ENCODE measurements at regions not wholly inside any gene's neighbourhood (a gene's known extent, or its start where the extent isn't known, plus 50 kb on each side); places are given as distances from the start of the nearest gene placed in this dataset.

DNA sequence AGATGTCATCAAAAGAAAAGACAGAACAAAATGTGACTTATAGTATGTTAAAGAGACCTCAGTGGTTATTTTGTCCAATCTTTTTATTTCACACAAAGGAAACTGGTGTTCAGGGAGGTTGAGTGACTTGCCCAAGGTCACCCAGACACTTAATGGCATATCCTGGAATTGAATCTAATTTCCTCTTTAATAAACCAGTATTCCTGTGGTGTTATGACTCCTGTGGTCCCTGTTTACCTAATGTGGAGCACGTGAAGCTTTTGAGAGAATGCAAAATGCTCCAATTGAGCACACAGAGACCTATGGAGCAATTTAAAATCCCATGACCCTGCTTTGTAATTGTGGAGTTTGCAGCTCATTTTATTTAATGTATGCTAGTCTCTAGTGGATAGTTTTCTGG is 251.9 kb downstream of the REEP3 start:
- H3K4me3 ChIP-seq (ENCODE audit: low read depth, low read length): no peak overlapping the region
- DNase-seq (ENCODE audit: low read depth): no peak
- TF ChIP-seq, protein P1, sequence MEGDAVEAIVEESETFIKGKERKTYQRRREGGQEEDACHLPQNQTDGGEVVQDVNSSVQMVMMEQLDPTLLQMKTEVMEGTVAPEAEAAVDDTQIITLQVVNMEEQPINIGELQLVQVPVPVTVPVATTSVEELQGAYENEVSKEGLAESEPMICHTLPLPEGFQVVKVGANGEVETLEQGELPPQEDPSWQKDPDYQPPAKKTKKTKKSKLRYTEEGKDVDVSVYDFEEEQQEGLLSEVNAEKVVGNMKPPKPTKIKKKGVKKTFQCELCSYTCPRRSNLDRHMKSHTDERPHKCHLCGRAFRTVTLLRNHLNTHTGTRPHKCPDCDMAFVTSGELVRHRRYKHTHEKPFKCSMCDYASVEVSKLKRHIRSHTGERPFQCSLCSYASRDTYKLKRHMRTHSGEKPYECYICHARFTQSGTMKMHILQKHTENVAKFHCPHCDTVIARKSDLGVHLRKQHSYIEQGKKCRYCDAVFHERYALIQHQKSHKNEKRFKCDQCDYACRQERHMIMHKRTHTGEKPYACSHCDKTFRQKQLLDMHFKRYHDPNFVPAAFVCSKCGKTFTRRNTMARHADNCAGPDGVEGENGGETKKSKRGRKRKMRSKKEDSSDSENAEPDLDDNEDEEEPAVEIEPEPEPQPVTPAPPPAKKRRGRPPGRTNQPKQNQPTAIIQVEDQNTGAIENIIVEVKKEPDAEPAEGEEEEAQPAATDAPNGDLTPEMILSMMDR (IDR thresholded peaks at IDR 0.05; ENCODE audit: insufficient read depth, low read depth, low read length, missing control alignments): no peak

DNA sequence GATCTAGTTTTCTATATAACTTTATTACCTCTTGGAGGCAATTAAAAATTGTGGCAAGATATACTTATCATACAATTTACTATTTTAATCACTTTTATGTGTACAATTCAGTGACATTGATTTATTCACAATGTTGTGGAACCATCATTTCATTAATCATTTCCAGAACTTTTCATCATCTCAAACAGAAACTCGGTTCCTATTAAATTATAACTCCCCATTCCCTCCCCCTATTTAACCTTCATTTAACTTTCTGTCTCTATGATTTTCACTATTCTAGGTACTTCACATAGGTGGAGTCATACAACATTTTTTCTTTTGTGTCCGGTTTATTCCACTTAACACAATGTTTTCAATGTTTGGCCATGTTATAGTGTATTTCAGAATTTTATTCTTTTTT is 252.8 kb downstream of the REEP3 start:
- DNase-seq (ENCODE audit: low read depth): no peak
- no peak overlapping the region for H3K4me3 ChIP-seq (ENCODE audit: low read depth, low read length)
- TF ChIP-seq, protein P1 (IDR thresholded peaks at IDR 0.05; ENCODE audit: insufficient read depth, low read depth, low read length, missing control alignments): no peak

DNA sequence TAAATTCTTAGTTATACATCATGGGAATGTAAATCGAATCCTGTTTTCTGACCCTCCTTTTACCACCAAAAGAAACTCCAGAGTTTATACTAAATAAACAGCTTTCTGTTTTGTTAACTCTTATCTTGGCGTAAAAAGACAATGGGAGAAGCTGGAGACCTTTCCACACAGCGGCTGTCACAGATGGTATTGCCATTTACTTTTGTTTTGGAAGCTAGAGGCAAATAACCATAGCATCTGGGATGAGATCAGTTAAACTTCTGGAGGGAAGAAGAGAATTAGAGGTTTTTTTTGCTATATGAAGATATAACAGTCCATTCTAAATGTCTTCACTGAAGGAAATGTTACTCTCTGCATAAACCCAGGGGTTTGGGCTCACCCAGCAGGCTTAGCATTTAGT is 258.9 kb downstream of the REEP3 start:
- TF ChIP-seq, protein P1 (IDR thresholded peaks at IDR 0.05; ENCODE audit: insufficient read depth, low read depth, low read length, missing control alignments): no peak
- no peak for DNase-seq (ENCODE audit: low read depth)
- H3K4me3 ChIP-seq (ENCODE audit: low read depth, low read length): no peak overlapping the region

DNA sequence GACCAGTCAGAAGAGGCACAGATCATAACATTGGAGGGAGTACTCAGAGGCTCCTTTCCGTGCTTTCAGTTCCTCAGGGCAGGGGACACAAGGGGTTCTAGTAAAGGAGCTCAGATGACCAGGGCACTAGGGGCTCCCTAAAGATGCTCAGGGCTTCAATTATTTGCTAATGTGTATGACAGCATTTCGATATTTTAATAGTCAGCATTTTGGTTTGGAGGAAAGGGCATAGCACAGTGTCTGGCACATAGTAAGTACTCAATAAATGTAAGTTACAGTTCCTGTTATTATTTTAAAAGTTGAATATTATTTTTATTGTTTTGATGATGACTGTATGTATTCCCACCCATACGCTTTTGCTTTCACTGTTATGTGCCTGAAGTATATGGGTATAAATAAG is 260.0 kb downstream of the REEP3 start:
- H3K4me3 ChIP-seq (ENCODE audit: low read depth, low read length): no peak overlapping the region
- TF ChIP-seq, protein P1 (IDR thresholded peaks at IDR 0.05; ENCODE audit: insufficient read depth, low read depth, low read length, missing control alignments): no peak
- no peak for DNase-seq (ENCODE audit: low read depth)

DNA sequence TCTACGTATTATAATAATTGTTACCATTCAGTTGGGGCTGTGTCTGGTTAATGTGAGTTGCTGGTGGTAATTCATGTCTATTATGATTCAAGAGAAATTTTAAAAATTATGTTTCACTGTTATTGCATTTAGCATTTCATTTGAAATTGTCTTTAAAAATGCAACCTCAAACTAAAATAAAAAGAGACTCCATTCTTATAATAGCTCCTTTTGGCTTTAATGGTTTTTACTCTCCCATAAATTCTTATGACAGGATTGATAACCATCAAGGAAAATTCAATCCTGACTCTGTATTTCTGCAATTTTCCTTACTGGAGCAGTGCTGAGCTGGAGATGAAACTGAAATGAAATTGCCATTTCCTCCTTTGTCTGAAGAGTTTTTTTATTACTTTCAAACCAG is 262.7 kb downstream of the REEP3 start:
- TF ChIP-seq, protein P1 (IDR thresholded peaks at IDR 0.05; ENCODE audit: insufficient read depth, low read depth, low read length, missing control alignments): no peak
- H3K4me3 ChIP-seq (ENCODE audit: low read depth, low read length): no peak overlapping the region
- no peak for DNase-seq (ENCODE audit: low read depth)

DNA sequence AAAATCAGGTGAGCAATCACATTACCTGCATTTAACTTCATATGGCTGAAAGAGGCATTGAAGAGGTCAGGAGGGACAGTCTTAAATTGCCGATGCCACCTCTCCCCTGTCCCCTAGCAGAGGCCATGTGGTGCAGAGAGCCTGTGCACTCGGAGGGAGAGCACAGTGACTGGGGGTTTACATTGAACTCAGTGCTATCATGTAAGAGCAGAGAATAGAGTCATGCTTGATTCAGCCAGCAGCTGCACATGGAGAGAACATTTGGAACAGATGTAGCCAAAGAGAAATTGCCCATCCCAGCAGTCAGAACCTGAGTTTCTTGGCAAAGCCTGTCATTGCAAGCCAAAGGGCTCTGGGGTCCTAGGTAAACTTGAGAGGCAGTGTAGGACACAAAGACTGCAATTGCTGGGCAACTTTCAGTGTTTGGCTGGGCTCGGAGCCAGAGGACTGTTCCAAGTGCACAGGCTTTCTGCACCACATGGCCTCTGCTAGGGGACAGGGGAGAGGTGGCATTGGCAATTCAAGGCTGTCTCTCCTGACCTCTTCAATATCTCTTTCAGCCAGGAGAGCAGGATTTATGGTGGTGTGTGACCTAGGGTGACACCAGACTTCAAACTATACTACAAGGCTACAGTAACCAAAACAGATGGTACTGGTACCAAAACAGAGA is 267.1 kb downstream of the REEP3 start:
- no peak for DNase-seq (ENCODE audit: low read depth)
- TF ChIP-seq, protein P1 (IDR thresholded peaks at IDR 0.05; ENCODE audit: insufficient read depth, low read depth, low read length, missing control alignments): no peak
- no peak overlapping the region for H3K4me3 ChIP-seq (ENCODE audit: low read depth, low read length)
